HG02798 (cell line): ENCODE measurements at regions not wholly inside any gene's neighbourhood (a gene's known extent, or its start where the extent isn't known, plus 50 kb on each side); places are given as distances from the start of the nearest gene placed in this dataset.

Experiments
- ATAC-seq: cut with Tn5 transposase; IDR thresholded peaks from one replicate; pipeline ENCODE4 v1.9.1; 2021; ENCODE audit warnings: mild to moderate bottlenecking; ENCODE audit not compliant: unreplicated experiment, poor library complexity

GRCh38 chr9:90432951-90433350, 209.7 kb downstream of the DIRAS2 start:
- no peak for ATAC-seq

GRCh38 chr9:90433398-90433941, 209.2 kb downstream of the DIRAS2 start:
- no peak for ATAC-seq

GRCh38 chr9:90441814-90442213, 200.8 kb downstream of the DIRAS2 start:
- ATAC-seq, result no peak

GRCh38 chr9:90442723-90443122, 199.9 kb downstream of the DIRAS2 start:
- no peak for ATAC-seq

- ATAC-seq, result no peak
These were observed 197.9 kb downstream of the DIRAS2 start for GRCh38 chr9:90444609-90445204.

- ATAC-seq, result no peak
These were observed 197.2 kb downstream of the DIRAS2 start for GRCh38 chr9:90445391-90445790.

- ATAC-seq, result no peak
These were observed 196.2 kb downstream of the DIRAS2 start for GRCh38 chr9:90446200-90446948.

- ATAC-seq, result no peak
These were observed 194.9 kb downstream of the DIRAS2 start for GRCh38 chr9:90447773-90448172.

GRCh38 chr9:90449213-90449925, 193.3 kb downstream of the DIRAS2 start:
- ATAC-seq, result no peak

GRCh38 chr9:90451804-90452203, 190.8 kb downstream of the DIRAS2 start:
- no peak for ATAC-seq

GRCh38 chr9:90455316-90455715, 187.3 kb downstream of the DIRAS2 start:
- ATAC-seq, result no peak

- no peak for ATAC-seq
These were observed 185.0 kb downstream of the DIRAS2 start for GRCh38 chr9:90457386-90458190.

- no peak for ATAC-seq
These were observed 184.1 kb downstream of the DIRAS2 start for GRCh38 chr9:90458485-90458884.

- ATAC-seq, result peak; percentile 83
These were observed 183.3 kb downstream of the DIRAS2 start for GRCh38 chr9:90459321-90459720.

- no peak for ATAC-seq
These were observed 182.4 kb downstream of the DIRAS2 start for GRCh38 chr9:90460220-90460619.

- no peak for ATAC-seq
These were observed 177.6 kb downstream of the DIRAS2 start for GRCh38 chr9:90464978-90465377.

- ATAC-seq, result no peak
These were observed 176.2 kb downstream of the DIRAS2 start for GRCh38 chr9:90466441-90466840.

- no peak for ATAC-seq
These were observed 173.2 kb downstream of the DIRAS2 start for GRCh38 chr9:90469435-90469834.

- ATAC-seq, result no peak
These were observed 172.7 kb downstream of the DIRAS2 start for GRCh38 chr9:90469865-90470387.

- no peak for ATAC-seq
These were observed 166.6 kb downstream of the DIRAS2 start for GRCh38 chr9:90476058-90476457.
